RWPE2 (cell line): ENCODE measurements at regions not wholly inside any gene's neighbourhood (a gene's known extent, or its start where the extent isn't known, plus 50 kb on each side); places are given as distances from the start of the nearest gene placed in this dataset.
A peak's percentile ranks its signal among the peaks of the same experiment; 100 is the strongest.

Source experiments
- ATAC-seq: fragments of 200-7000 bp; cut with Tn5 transposase; 3 replicates; pipeline ENCODE4 v1.9.1; 2021; ENCODE audit warnings: low read depth
- DNase-seq: peaks from one replicate; pipeline ENCODE4 v3.0.0-alpha.2; 2020; ENCODE audit warnings: low spot score
- H3K27ac ChIP-seq: fragments of 450-650 bp; 2 replicates; pipeline ENCODE4 v1.5.1; 2017; ENCODE audit warnings: mild to moderate bottlenecking; ENCODE audit not compliant: poor library complexity, severe bottlenecking
- H3K27me3 ChIP-seq: fragments of 250-450 bp; sonication (Bioruptor Pico); 2 replicates; pipeline ENCODE4 v1.5.1; 2021; ENCODE audit warnings: mild to moderate bottlenecking, moderate library complexity; ENCODE audit not compliant: insufficient read depth, poor library complexity, severe bottlenecking
- H3K36me3 ChIP-seq: fragments of 250-450 bp; sonication (Bioruptor Pico); 2 replicates; pipeline ENCODE4 v1.5.1; 2020; ENCODE audit warnings: low read depth, mild to moderate bottlenecking, moderate library complexity
- H3K4me1 ChIP-seq: fragments of 250-450 bp; sonication (Bioruptor Pico); 2 replicates; pipeline ENCODE4 v1.5.1; 2021; ENCODE audit warnings: mild to moderate bottlenecking, moderate library complexity; ENCODE audit not compliant: insufficient read depth, poor library complexity, severe bottlenecking
- H3K4me3 ChIP-seq: fragments of 250-450 bp; sonication (Bioruptor Pico); 2 replicates; pipeline ENCODE4 v1.5.1; 2021; ENCODE audit warnings: mild to moderate bottlenecking, moderate library complexity; ENCODE audit not compliant: severe bottlenecking
- H3K9me3 ChIP-seq: fragments of 250-450 bp; sonication (Bioruptor Pico); 2 replicates; pipeline ENCODE4 v1.5.1; 2021; ENCODE audit warnings: mild to moderate bottlenecking, moderate library complexity; ENCODE audit not compliant: severe bottlenecking
- CTCF ChIP-seq: fragments of 450-650 bp; IDR thresholded peaks from one replicate; pipeline ENCODE4 v1.5.1; 2017; ENCODE audit warnings: mild to moderate bottlenecking, moderate library complexity; ENCODE audit not compliant: poor library complexity, severe bottlenecking

DNA sequence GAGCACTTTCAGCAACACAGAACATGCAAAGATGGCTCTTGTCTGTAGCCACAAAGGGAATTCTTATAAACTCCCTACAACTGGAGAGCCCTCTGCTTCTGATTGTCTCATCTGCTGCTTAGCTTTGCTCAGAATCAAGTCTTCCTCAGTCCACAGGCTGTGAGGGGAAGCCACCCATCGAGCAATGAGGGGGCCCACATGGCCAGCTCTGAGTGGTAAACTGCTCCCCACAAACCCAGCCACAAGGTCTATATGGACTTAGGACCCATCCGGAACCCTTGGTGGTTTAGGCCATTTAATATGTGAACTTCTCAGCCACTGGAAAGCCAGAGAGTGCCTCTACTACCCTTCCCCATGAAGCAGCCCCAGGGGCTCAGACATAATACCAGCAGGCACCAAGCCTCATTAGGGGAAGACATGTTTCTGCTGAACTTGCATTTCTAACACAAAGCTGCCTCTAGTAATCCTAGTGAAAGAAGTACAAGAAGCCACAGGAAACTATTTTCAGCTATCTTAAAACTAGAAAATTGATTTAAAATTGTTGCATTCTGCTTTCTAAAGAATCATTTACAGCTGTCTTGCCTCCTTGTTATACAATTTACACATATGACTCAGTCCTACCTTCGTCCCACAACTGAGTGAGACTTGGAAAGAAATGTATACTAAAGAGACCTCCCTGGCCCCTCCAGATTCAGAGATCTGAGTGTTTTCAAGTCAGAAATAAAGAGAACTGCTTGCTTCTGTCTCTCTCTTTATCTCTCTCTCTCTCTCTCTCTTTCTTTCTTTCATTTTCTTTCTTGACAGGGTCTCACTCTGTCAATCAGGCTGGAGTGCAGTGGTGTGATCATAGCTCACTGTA lies 90.2 kb downstream of the ESM1 start:
- no peak overlapping the region for H3K4me3 ChIP-seq
- TF ChIP-seq CTCF: no peak
- no peaks in the 10 kb centered on the region for H3K4me1 ChIP-seq
- no peaks in the 10 kb centered on the region for H3K9me3 ChIP-seq
- no peak for DNase-seq
- no peaks in the 10 kb centered on the region for H3K27me3 ChIP-seq
- no peak; the same call in 2 of the 3 replicates for ATAC-seq
- H3K27ac ChIP-seq: no peak overlapping the region
- H3K36me3 ChIP-seq: no peaks in the 10 kb centered on the region

DNA sequence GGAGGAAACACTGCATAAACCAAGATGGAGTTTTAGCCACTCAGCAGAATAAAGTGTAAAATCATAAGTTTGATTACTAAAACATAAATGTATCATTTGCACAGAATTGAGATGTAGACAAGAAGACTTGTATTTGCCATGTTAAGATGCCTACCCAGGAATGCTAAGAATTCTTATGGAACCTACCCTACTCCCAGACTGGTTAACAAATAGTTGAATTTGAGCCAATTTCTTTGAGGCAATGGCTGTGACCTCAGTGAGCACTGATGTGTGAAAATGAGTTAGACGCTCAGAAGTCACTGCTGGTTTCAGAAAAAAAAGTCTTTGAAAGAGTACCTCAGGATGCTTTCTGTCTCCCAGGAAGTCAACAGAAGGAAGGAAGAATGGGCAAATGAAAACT lies 95.6 kb downstream of the ESM1 start:
- no peak for TF ChIP-seq CTCF
- Histone ChIP-seq H3K4me3 (no peak overlapping the region), H3K9me3 (no peaks in the 10 kb centered on the region), H3K4me1 (peaks cover 4% of the 10 kb centered on the region), H3K27me3 (peaks cover under 1% of the 10 kb centered on the region), H3K36me3 (no peaks in the 10 kb centered on the region), H3K27ac (no peak overlapping the region)
- DNase-seq (no peak), ATAC-seq (peak; percentile 97)

GRCh38 chr5:54887663-54888062 lies 97.7 kb downstream of the ESM1 start:
- DNase-seq (no peak), ATAC-seq (no peak)
- no peak for TF ChIP-seq CTCF
- peaks cover 7% of the 10 kb centered on the region for H3K4me1 ChIP-seq
- peaks cover 3% of the 10 kb centered on the region for H3K27me3 ChIP-seq
- no peaks in the 10 kb centered on the region for H3K36me3 ChIP-seq
- no peaks in the 10 kb centered on the region for H3K9me3 ChIP-seq
- no peak overlapping the region for H3K27ac ChIP-seq
- no peak overlapping the region for H3K4me3 ChIP-seq

DNA sequence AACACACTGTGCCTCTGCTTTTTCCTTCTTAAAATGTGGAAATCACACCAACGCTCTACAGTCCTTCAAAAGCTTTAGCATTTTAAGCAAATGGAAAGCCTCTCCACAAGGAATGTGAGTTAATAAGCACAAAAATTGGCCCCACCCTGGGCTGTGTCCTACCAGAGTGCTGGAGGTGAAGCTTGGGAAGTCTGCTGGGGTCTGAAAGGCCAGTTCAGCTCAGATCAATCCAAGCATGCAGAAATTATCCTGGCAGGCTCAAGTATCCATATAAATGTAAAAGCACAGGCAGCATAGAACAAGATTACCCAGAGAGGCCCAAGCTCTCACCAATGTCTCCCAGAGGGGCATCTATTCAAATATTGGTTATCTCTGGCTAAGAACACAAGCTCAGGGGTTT lies 98.5 kb downstream of the ESM1 start:
- Histone ChIP-seq H3K27ac (no peak overlapping the region), H3K27me3 (peaks cover 3% of the 10 kb centered on the region), H3K4me3 (no peak overlapping the region), H3K9me3 (no peaks in the 10 kb centered on the region), H3K4me1 (peaks cover 14% of the 10 kb centered on the region), H3K36me3 (no peaks in the 10 kb centered on the region)
- DNase-seq: no peak
- no peak for ATAC-seq
- no peak for TF ChIP-seq CTCF

GRCh38 chr5:54885636-54886035 lies 99.8 kb downstream of the ESM1 start:
- no peak for TF ChIP-seq CTCF
- no peak for ATAC-seq
- peaks cover 3% of the 10 kb centered on the region for H3K27me3 ChIP-seq

More at GRCh38 chr5:54885636-54886035, 99.8 kb downstream of the ESM1 start:
- Histone ChIP-seq H3K27ac (no peak overlapping the region), H3K36me3 (no peaks in the 10 kb centered on the region), H3K4me3 (no peak overlapping the region), H3K4me1 (peaks cover 23% of the 10 kb centered on the region), H3K9me3 (no peaks in the 10 kb centered on the region)
- no peak for DNase-seq
